ENCODE measurements at regions not wholly inside any gene's neighbourhood (a gene's known extent, or its start where the extent isn't known, plus 50 kb on each side); places are given as distances from the start of the nearest gene placed in this dataset.

DNA sequence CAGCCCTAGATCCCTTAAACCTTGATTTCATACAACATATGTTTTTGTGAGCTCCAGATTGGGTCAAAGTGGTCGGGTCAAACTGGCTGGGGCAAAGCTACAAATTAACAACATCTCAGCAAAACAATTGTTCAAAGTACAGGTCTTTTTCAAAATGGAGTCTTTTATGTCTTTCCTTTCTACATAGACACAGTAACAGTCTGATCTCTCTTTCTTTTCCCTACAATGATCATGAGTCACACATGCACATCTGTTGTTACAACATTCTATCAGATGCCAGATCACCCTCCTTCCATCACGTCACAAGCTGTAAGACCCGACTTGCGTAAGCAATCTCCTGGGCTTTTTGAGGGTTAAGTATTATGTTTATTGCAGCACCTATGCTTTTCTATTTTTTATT, 55.1 kb downstream of the RHOB start (continued):
- no peak for TF ChIP-seq CHD7 (IDR thresholded peaks at IDR 0.05; ENCODE audit: low read depth, low read length)
- TF ChIP-seq RBM34 (IDR thresholded peaks at IDR 0.05; ENCODE audit: borderline replicate concordance, insufficient read depth, low read length) = no peak
- no peak for TF ChIP-seq BRF1 (IDR thresholded peaks at IDR 0.05; ENCODE audit: borderline replicate concordance, extremely low read depth, insufficient read length)
- 0 out of 2 replicates have a peak, but pooled peaks have one; percentile 83 for TF ChIP-seq ZBTB17 (CRISPR knock-in tag; IDR thresholded peaks at IDR 0.05)
- TF ChIP-seq TARDBP (IDR thresholded peaks at IDR 0.05) = no peak
- no peak for TF ChIP-seq FOXJ2 (tag; IDR thresholded peaks at IDR 0.05)
- TF ChIP-seq DPF2 (IDR thresholded peaks at IDR 0.05) = peak; percentile 37; the same call in 1 of the 2 replicates
- 0 out of 2 replicates have a peak, but pooled peaks have one; percentile 18 for TF ChIP-seq POLR2H (tag; IDR thresholded peaks at IDR 0.05; ENCODE audit: low read depth)
- no peak for TF ChIP-seq SIN3A (IDR thresholded peaks at IDR 0.05; ENCODE audit: borderline replicate concordance in 2 of 2, control insufficient read depth in 1 of 2, low read depth in 2 of 2, low read length in 2 of 2)
- TF ChIP-seq, protein P1, sequence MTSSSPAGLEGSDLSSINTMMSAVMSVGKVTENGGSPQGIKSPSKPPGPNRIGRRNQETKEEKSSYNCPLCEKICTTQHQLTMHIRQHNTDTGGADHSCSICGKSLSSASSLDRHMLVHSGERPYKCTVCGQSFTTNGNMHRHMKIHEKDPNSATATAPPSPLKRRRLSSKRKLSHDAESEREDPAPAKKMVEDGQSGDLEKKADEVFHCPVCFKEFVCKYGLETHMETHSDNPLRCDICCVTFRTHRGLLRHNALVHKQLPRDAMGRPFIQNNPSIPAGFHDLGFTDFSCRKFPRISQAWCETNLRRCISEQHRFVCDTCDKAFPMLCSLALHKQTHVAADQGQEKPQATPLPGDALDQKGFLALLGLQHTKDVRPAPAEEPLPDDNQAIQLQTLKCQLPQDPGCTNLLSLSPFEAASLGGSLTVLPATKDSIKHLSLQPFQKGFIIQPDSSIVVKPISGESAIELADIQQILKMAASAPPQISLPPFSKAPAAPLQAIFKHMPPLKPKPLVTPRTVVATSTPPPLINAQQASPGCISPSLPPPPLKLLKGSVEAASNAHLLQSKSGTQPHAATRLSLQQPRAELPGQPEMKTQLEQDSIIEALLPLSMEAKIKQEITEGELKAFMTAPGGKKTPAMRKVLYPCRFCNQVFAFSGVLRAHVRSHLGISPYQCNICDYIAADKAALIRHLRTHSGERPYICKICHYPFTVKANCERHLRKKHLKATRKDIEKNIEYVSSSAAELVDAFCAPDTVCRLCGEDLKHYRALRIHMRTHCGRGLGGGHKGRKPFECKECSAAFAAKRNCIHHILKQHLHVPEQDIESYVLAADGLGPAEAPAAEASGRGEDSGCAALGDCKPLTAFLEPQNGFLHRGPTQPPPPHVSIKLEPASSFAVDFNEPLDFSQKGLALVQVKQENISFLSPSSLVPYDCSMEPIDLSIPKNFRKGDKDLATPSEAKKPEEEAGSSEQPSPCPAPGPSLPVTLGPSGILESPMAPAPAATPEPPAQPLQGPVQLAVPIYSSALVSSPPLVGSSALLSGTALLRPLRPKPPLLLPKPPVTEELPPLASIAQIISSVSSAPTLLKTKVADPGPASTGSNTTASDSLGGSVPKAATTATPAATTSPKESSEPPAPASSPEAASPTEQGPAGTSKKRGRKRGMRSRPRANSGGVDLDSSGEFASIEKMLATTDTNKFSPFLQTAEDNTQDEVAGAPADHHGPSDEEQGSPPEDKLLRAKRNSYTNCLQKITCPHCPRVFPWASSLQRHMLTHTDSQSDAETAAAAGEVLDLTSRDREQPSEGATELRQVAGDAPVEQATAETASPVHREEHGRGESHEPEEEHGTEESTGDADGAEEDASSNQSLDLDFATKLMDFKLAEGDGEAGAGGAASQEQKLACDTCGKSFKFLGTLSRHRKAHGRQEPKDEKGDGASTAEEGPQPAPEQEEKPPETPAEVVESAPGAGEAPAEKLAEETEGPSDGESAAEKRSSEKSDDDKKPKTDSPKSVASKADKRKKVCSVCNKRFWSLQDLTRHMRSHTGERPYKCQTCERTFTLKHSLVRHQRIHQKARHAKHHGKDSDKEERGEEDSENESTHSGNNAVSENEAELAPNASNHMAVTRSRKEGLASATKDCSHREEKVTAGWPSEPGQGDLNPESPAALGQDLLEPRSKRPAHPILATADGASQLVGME (CRISPR knock-in tag; IDR thresholded peaks at IDR 0.05) = no peak
- peak; percentile 58; the same call in 1 of the 2 replicates for TF ChIP-seq BCL6 (CRISPR knock-in tag; IDR thresholded peaks at IDR 0.05)
- TF ChIP-seq ZNF175 (CRISPR knock-in tag; IDR thresholded peaks at IDR 0.05; ENCODE audit: low read depth) = peak; percentile 96
